Thyroid gland (tissue), 4 donors: ENCODE measurements at regions not wholly inside any gene's neighbourhood (a gene's known extent, or its start where the extent isn't known, plus 50 kb on each side); places are given as distances from the start of the nearest gene placed in this dataset.

Source experiments
- POLR2A ChIP-seq, 2 donors: fragments of 450-650 bp; IDR thresholded peaks; one replicate each; pipeline ENCODE4 v1.6.1; 2017; ENCODE audit warnings: antibody characterized with exemption in 2 of 2, mild to moderate bottlenecking in 2 of 2, moderate library complexity in 1 of 2
- TF ChIP-seq, protein P1 (sequence below), 6 experiments: fragments of 200-600 bp in 3 of 6; fragments of 450-650 bp in 3 of 6; sonication (generic) in 3 of 6; IDR thresholded peaks; one replicate each; pipeline ENCODE4 v1.5.1; 2016 to 2019; ENCODE audit warnings: antibody characterized with exemption in 6 of 6, mild to moderate bottlenecking in 2 of 6, inconsistent platforms in 1 of 6, moderate library complexity in 1 of 6

DNA sequence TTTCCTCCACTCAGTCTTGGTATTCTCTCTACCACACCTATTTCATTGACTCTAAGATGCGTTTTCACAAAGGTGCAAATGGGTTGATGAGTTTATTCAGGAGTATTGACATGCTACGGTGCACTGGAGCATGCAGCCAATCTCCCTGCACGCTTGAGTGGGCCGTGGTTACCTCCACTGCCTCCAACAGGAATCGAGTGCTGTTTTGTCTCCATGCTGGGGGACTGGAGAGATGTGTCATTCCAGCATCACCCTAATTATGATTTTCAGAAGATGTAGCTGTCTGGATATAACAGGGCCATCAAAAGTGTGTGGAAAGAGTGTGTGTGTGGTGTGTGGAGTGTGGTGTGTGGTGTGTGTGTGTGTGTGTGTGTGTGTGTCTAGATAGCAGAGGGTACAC lies 351.6 kb upstream of the ZFHX3 start:
- TF ChIP-seq, protein P1, sequence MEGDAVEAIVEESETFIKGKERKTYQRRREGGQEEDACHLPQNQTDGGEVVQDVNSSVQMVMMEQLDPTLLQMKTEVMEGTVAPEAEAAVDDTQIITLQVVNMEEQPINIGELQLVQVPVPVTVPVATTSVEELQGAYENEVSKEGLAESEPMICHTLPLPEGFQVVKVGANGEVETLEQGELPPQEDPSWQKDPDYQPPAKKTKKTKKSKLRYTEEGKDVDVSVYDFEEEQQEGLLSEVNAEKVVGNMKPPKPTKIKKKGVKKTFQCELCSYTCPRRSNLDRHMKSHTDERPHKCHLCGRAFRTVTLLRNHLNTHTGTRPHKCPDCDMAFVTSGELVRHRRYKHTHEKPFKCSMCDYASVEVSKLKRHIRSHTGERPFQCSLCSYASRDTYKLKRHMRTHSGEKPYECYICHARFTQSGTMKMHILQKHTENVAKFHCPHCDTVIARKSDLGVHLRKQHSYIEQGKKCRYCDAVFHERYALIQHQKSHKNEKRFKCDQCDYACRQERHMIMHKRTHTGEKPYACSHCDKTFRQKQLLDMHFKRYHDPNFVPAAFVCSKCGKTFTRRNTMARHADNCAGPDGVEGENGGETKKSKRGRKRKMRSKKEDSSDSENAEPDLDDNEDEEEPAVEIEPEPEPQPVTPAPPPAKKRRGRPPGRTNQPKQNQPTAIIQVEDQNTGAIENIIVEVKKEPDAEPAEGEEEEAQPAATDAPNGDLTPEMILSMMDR (IDR thresholded peaks at IDR 0.05): no peak
- no peak for TF ChIP-seq POLR2A (IDR thresholded peaks at IDR 0.05)
